ENCODE measurements at regions not wholly inside any gene's neighbourhood (a gene's known extent, or its start where the extent isn't known, plus 50 kb on each side); places are given as distances from the start of the nearest gene placed in this dataset.

GRCh38 chr6:28585335-28585734, 59.7 kb downstream of the GPX5 start:
- Mint-ChIP-seq H3K27me3 (peaks cover 67% of the 10 kb centered on the region), H3K27ac (no peak overlapping the region), H3K4me1 (peaks cover 15% of the 10 kb centered on the region), H3K36me3 (peaks cover 6% of the 10 kb centered on the region), H3K9me3 (peaks cover 5% of the 10 kb centered on the region), H3K4me3 (no peak overlapping the region)
- ATAC-seq: no peak

DNA sequence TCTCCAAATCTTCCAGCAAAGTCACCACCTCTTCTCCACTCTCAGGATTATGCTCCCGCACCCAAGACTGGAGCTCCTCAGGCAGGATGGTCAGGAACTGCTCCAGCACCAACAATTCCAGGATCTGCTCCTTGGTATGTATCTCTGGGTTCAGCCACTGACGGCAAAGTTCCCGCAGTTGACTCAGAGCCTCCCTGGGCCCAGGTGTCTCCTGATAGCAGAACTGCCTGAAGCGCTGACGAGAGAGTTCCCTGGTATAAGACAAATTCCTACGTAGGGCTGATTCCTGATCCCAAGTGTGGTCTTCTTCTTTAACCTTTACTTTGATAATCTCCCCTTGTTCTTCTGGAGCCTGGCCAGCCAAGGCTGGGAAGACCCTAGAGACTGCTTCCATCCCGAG, 60.6 kb downstream of the GPX5 start:
- H3K9me3 Mint-ChIP-seq: peaks cover 5% of the 10 kb centered on the region
- H3K4me3 Mint-ChIP-seq: peak overlapping the region; percentile 83
- no peak overlapping the region for H3K27ac Mint-ChIP-seq
- no peak for ATAC-seq
- peaks cover 6% of the 10 kb centered on the region for H3K36me3 Mint-ChIP-seq
- peaks cover 77% of the 10 kb centered on the region for H3K27me3 Mint-ChIP-seq
- peaks cover 15% of the 10 kb centered on the region for H3K4me1 Mint-ChIP-seq

GRCh38 chr6:28586962-28587745, 61.5 kb downstream of the GPX5 start:
- peak overlapping the region; percentile 50 for H3K27ac Mint-ChIP-seq
- ATAC-seq: peak; percentile 92
- peaks cover 5% of the 10 kb centered on the region for H3K9me3 Mint-ChIP-seq
- H3K4me3 Mint-ChIP-seq: peak overlapping the region; percentile 83
- H3K36me3 Mint-ChIP-seq: peaks cover 6% of the 10 kb centered on the region
- H3K27me3 Mint-ChIP-seq: peaks cover 80% of the 10 kb centered on the region
- H3K4me1 Mint-ChIP-seq: peaks cover 15% of the 10 kb centered on the region

GRCh38 chr6:28587746-28588075, 62.0 kb downstream of the GPX5 start:
- Mint-ChIP-seq H3K27me3 (peaks cover 80% of the 10 kb centered on the region), H3K9me3 (peaks cover 5% of the 10 kb centered on the region), H3K27ac (no peak overlapping the region), H3K4me3 (peak overlapping the region; percentile 83), H3K4me1 (peaks cover 15% of the 10 kb centered on the region), H3K36me3 (peaks cover 6% of the 10 kb centered on the region)
- ATAC-seq: no peak

GRCh38 chr6:28588666-28589065, 63.0 kb downstream of the GPX5 start:
- Mint-ChIP-seq H3K9me3 (peaks cover 5% of the 10 kb centered on the region), H3K27ac (no peak overlapping the region), H3K4me3 (no peak overlapping the region), H3K36me3 (peaks cover 6% of the 10 kb centered on the region), H3K27me3 (peaks cover 88% of the 10 kb centered on the region), H3K4me1 (peaks cover 15% of the 10 kb centered on the region)
- no peak for ATAC-seq

GRCh38 chr6:28589234-28589956, 63.7 kb downstream of the GPX5 start:
- ATAC-seq: no peak
- H3K36me3 Mint-ChIP-seq: peaks cover 6% of the 10 kb centered on the region
- peaks cover 5% of the 10 kb centered on the region for H3K9me3 Mint-ChIP-seq
- no peak overlapping the region for H3K27ac Mint-ChIP-seq
- peaks cover 15% of the 10 kb centered on the region for H3K4me1 Mint-ChIP-seq
- H3K27me3 Mint-ChIP-seq: peaks cover 90% of the 10 kb centered on the region
- H3K4me3 Mint-ChIP-seq: no peak overlapping the region

DNA sequence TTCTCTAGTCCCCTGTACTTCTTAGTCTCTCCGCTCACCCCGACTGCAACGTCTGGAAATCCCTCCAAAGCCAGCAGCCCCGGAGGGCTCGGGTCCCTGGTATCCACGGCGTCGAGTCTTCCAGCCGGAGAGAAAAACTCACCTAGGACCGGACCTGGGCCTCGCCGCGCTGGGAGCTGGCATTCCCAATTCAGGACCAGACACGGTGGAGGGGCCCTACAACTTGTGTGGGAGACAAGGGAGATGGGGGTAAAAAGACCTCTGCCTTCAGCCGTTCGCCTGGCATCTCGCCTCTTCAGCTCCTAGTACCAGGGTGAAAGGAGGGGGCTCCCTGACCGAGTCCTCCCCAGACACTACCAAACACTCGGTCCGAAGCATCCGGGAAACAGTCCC, 64.3 kb downstream of the GPX5 start:
- H3K4me1 Mint-ChIP-seq: peaks cover 15% of the 10 kb centered on the region
- H3K4me3 Mint-ChIP-seq: no peak overlapping the region
- H3K9me3 Mint-ChIP-seq: peaks cover 9% of the 10 kb centered on the region
- H3K36me3 Mint-ChIP-seq: peaks cover 6% of the 10 kb centered on the region
- ATAC-seq: no peak
- H3K27me3 Mint-ChIP-seq: peaks cover 91% of the 10 kb centered on the region
- no peak overlapping the region for H3K27ac Mint-ChIP-seq

GRCh38 chr6:28597217-28597835, 71.6 kb downstream of the GPX5 start:
- Mint-ChIP-seq H3K9me3 (peaks cover 10% of the 10 kb centered on the region), H3K27ac (no peak overlapping the region), H3K4me3 (no peak overlapping the region), H3K36me3 (no peaks in the 10 kb centered on the region), H3K4me1 (no peaks in the 10 kb centered on the region), H3K27me3 (peaks cover 31% of the 10 kb centered on the region)
- ATAC-seq: no peak

- Mint-ChIP-seq H3K36me3 (no peaks in the 10 kb centered on the region), H3K27me3 (peaks cover 23% of the 10 kb centered on the region), H3K9me3 (peaks cover 10% of the 10 kb centered on the region), H3K4me1 (no peaks in the 10 kb centered on the region), H3K27ac (no peak overlapping the region), H3K4me3 (no peak overlapping the region)
- ATAC-seq: no peak
Measured at GRCh38 chr6:28597924-28598722, 72.4 kb downstream of the GPX5 start.

DNA sequence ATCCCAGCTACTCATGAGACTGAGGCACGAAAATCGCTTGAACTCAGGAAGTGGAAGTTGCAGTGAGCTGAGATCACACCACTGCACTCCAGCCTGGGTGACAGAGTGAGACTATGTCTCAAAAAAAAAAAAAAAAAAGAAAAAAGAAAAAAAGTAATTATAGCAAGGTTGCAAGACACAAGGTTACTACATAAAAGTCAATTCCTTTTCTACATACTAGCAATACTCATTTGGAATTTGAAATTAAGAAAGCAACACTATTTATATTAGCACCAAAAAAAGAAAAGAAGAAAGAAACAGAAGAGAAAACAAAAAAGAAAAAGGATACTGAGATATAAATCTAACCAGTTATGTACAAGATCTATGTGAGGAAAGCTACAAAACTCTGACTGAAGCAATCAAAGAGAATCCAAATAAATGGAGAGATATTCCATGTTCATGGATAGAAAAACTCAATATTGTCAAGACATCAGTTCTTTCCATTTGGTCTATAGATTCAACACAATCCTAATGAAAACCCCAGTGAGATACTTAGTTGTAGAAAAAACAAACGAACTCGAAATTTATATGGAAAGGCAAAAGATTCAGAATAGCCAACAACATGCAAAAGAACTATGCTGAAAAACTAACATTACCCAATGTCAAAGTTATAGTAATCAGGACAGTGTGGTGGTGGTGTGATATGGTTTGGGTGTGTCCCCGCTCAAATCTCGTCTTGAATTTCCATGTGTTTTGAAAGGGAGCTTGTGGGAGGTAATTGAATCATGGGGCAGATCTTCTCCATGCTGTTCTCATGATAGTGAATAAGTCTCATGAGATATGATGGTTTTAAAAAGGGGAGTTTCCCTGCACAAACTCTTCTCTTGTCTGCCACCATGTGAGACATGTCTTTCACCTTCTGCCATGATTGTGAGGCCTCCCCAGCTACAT, 73.3 kb downstream of the GPX5 start:
- no peak overlapping the region for H3K27ac Mint-ChIP-seq
- no peaks in the 10 kb centered on the region for H3K4me1 Mint-ChIP-seq
- H3K4me3 Mint-ChIP-seq: no peak overlapping the region
- H3K9me3 Mint-ChIP-seq: peaks cover 10% of the 10 kb centered on the region
- no peaks in the 10 kb centered on the region for H3K36me3 Mint-ChIP-seq
- ATAC-seq: no peak
- H3K27me3 Mint-ChIP-seq: peaks cover 19% of the 10 kb centered on the region

GRCh38 chr6:28600245-28600644, 74.6 kb downstream of the GPX5 start:
- Mint-ChIP-seq H3K27ac (no peak overlapping the region), H3K9me3 (peaks cover 7% of the 10 kb centered on the region), H3K27me3 (peaks cover 11% of the 10 kb centered on the region), H3K36me3 (no peaks in the 10 kb centered on the region), H3K4me1 (no peaks in the 10 kb centered on the region), H3K4me3 (no peak overlapping the region)
- ATAC-seq: no peak

DNA sequence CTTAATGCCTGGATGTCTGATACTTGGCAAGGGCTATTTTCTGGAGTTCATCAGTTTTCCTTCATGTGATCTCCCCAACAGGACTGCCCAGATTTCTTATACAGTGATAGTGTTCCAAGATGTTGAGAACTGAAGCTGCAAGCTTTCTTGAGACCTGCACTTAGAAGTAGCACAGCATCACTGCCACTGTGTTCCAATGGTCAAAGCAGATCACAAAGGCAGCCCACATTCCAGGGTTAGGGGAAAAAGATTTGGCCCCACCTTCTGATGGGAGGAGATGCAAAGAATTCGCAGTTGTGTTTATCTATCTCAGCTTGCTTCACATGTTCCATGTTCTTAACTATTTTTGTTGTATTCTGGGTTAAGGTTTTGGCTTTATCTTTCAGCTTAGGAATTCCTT, 78.2 kb downstream of the GPX5 start:
- H3K4me3 Mint-ChIP-seq: no peak overlapping the region
- no peak overlapping the region for H3K27ac Mint-ChIP-seq
- H3K9me3 Mint-ChIP-seq: peaks cover 7% of the 10 kb centered on the region
- ATAC-seq: no peak
- H3K27me3 Mint-ChIP-seq: peaks cover 36% of the 10 kb centered on the region
- H3K4me1 Mint-ChIP-seq: peaks cover 6% of the 10 kb centered on the region
- no peaks in the 10 kb centered on the region for H3K36me3 Mint-ChIP-seq

GRCh38 chr6:28606424-28607391, 81.0 kb downstream of the GPX5 start:
- no peaks in the 10 kb centered on the region for H3K36me3 Mint-ChIP-seq
- no peak overlapping the region for H3K27ac Mint-ChIP-seq
- H3K4me1 Mint-ChIP-seq: peaks cover 6% of the 10 kb centered on the region
- H3K9me3 Mint-ChIP-seq: peaks cover 3% of the 10 kb centered on the region
- peaks cover 54% of the 10 kb centered on the region for H3K27me3 Mint-ChIP-seq
- H3K4me3 Mint-ChIP-seq: no peak overlapping the region
- ATAC-seq: no peak
